ENCODE measurements at regions not wholly inside any gene's neighbourhood (a gene's known extent, or its start where the extent isn't known, plus 50 kb on each side); places are given as distances from the start of the nearest gene placed in this dataset.

GRCh38 chr7:18234519-18234918, 206.9 kb upstream of the PRPS1L1 start:
- TF ChIP-seq, protein P1, sequence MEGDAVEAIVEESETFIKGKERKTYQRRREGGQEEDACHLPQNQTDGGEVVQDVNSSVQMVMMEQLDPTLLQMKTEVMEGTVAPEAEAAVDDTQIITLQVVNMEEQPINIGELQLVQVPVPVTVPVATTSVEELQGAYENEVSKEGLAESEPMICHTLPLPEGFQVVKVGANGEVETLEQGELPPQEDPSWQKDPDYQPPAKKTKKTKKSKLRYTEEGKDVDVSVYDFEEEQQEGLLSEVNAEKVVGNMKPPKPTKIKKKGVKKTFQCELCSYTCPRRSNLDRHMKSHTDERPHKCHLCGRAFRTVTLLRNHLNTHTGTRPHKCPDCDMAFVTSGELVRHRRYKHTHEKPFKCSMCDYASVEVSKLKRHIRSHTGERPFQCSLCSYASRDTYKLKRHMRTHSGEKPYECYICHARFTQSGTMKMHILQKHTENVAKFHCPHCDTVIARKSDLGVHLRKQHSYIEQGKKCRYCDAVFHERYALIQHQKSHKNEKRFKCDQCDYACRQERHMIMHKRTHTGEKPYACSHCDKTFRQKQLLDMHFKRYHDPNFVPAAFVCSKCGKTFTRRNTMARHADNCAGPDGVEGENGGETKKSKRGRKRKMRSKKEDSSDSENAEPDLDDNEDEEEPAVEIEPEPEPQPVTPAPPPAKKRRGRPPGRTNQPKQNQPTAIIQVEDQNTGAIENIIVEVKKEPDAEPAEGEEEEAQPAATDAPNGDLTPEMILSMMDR (IDR thresholded peaks at IDR 0.05), result no peak
- TF ChIP-seq POLR2A (IDR thresholded peaks at IDR 0.05), result no peak
